Head of caudate nucleus (tissue), 42 donors: ENCODE measurements at regions not wholly inside any gene's neighbourhood (a gene's known extent, or its start where the extent isn't known, plus 50 kb on each side); places are given as distances from the start of the nearest gene placed in this dataset.

Experiments
- DNase-seq, 42 donors: peaks; one replicate each; pipeline versions ENCODE4 v3.0.0 to v3.0.0-alpha.2; 2020 to 2021; ENCODE audit warnings: mixed read lengths in 7 of 42
- intact Hi-C: fragments of 100-400 bp; cut with DNase I; formaldehyde crosslinking; loops from one replicate; pipeline ENCODE4 v1.15.0; 2022

- no peak for DNase-seq
- intact Hi-C loops = no loop called here
These were observed 69.5 kb upstream of the CDK13 start for GRCh38 chr7:39880556-39880955.

GRCh38 chr7:39882148-39882784 is 67.8 kb upstream of the CDK13 start:
- intact Hi-C loops = no loop called here

GRCh38 chr7:39883812-39884390 is 66.2 kb upstream of the CDK13 start:
- intact Hi-C loops = no loop called here
- DNase-seq = no peak

More at GRCh38 chr7:39882148-39882784, 67.8 kb upstream of the CDK13 start:
- no peak for DNase-seq

- DNase-seq = no peak
- intact Hi-C loops = no loop called here
These were observed 61.7 kb upstream of the CDK13 start for GRCh38 chr7:39888171-39888853.

- intact Hi-C loops = no loop called here
- no peak for DNase-seq
These were observed 59.6 kb upstream of the CDK13 start for GRCh38 chr7:39890411-39890810.

GRCh38 chr7:39891894-39892293 is 58.2 kb upstream of the CDK13 start:
- no peak for DNase-seq
- intact Hi-C loops = no loop called here

- no peak for DNase-seq
- intact Hi-C loops = no loop called here
These were observed 57.7 kb upstream of the CDK13 start for GRCh38 chr7:39892361-39892760.

GRCh38 chr7:39894904-39895303 is 55.2 kb upstream of the CDK13 start:
- intact Hi-C loops = loop anchor here (5.0 kb wide), 2 partner anchors 52 to 152 kb away; no protein-coding TSS in a partner anchor

GRCh38 chr7:39896840-39897239 is 53.2 kb upstream of the CDK13 start:
- intact Hi-C loops = loop anchor here (5.0 kb wide), 2 partner anchors 50 to 150 kb away; no protein-coding TSS in a partner anchor
- peak in 1 of 42 donors; percentile 20 for DNase-seq

More at GRCh38 chr7:39894904-39895303, 55.2 kb upstream of the CDK13 start:
- DNase-seq = no peak

GRCh38 chr7:39898867-39899266 is 51.2 kb upstream of the CDK13 start:
- peak in 27 of 42 donors; percentile 7 to 80 (median 29) for DNase-seq
- intact Hi-C loops = loop anchor here (5.0 kb wide), 2 partner anchors 48 to 148 kb away; no protein-coding TSS in a partner anchor
